HAP-1 (cell line): ENCODE measurements at regions not wholly inside any gene's neighbourhood (a gene's known extent, or its start where the extent isn't known, plus 50 kb on each side); places are given as distances from the start of the nearest gene placed in this dataset.

Source experiments
- DNase-seq, 2 experiments: peaks; one replicate each; pipeline ENCODE4 v3.0.0-alpha.2; 2016 to 2020; ENCODE audit warnings: low spot score in 2 of 2
- H3K27me3 ChIP-seq: fragments of 250-450 bp; sonication (Bioruptor Pico); 2 replicates; pipeline ENCODE4 v1.5.1; 2020; ENCODE audit warnings: low read depth, mild to moderate bottlenecking, moderate library complexity
- H3K36me3 ChIP-seq: fragments of 250-450 bp; sonication (Bioruptor Pico); replicated peaks from 2 replicates; pipeline ENCODE4 v1.5.1; 2020; ENCODE audit warnings: mild to moderate bottlenecking
- H3K4me1 ChIP-seq: fragments of 250-450 bp; sonication (Bioruptor Pico); 2 replicates; pipeline ENCODE4 v1.5.1; 2020; ENCODE audit warnings: mild to moderate bottlenecking
- H3K4me3 ChIP-seq: fragments of 250-450 bp; sonication (Bioruptor Pico); 2 replicates; pipeline ENCODE4 v1.5.1; 2020; ENCODE audit warnings: mild to moderate bottlenecking, moderate library complexity
- H3K9me3 ChIP-seq: fragments of 250-450 bp; sonication (Bioruptor Pico); 2 replicates; pipeline ENCODE4 v1.5.1; 2020; ENCODE audit warnings: mild to moderate bottlenecking, moderate library complexity
- in situ Hi-C: fragments of 300-500 bp; cut with MboI; formaldehyde crosslinking; loops from 3 replicates; pipeline ENCODE4 v1.14.3; 2020; ENCODE audit warnings: low sequenced_read_pairs, inconsistent platforms, mixed read lengths

DNA sequence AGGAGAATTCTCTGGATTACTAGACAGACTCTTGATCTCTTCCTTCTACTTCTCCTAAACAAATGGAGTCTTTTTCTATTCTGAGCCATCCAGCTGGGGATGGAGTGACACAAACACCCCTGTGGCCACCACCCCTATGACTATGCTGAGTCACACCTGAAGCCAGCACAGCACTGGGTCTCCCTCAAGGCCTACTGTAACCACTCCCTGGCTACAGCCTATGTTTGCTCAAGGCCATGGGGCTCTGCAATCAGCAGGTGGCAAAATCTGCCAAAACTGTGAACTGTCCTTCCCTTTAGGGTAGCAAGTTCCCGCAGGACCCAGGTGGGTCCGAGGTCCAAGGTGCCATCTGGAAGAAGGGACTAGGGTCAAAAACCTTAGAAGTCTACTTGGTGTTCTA, 132.3 kb downstream of the TINAG start:
- Histone ChIP-seq H3K4me1 (no peaks in the 10 kb centered on the region), H3K36me3 (no peaks in the 10 kb centered on the region), H3K9me3 (no peaks in the 10 kb centered on the region), H3K4me3 (no peak overlapping the region), H3K27me3 (no peaks in the 10 kb centered on the region)
- in situ Hi-C loops = no loop called here
- DNase-seq = no peak

GRCh38 chr6:54441020-54441419, 132.8 kb downstream of the TINAG start:
- in situ Hi-C loops = no loop called here
- no peak overlapping the region for H3K4me3 ChIP-seq
- H3K4me1 ChIP-seq = no peaks in the 10 kb centered on the region
- no peak for DNase-seq
- H3K27me3 ChIP-seq = no peaks in the 10 kb centered on the region
- no peaks in the 10 kb centered on the region for H3K9me3 ChIP-seq
- no peaks in the 10 kb centered on the region for H3K36me3 ChIP-seq

DNA sequence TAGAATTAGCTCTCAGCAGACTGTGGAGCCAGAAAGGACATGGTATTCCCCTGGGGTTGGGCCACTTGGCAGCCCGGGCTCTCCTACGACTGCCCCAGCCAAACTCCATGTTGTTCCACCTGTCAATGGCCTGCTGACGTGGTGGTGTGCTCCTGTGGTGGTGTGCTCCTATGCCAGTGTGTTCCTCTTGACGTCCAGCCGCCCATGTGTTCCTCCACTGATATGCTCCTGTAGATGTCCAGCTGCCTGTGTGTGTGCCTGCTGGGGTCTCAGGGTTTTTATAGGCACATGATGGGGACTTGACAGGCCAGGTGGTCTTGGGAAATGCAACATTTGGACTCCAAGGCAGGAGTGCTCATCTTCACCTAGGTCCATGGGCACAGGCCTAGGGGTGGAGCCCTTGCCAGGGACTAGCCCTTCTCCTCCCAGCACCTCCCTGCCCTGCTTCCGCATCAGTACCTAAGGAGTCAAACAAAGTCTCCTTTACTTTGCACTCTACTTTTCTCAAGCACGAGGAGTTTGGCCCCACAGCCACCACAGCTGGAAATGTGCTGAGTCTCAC, 133.5 kb downstream of the TINAG start:
- Histone ChIP-seq H3K4me1 (no peaks in the 10 kb centered on the region), H3K36me3 (no peaks in the 10 kb centered on the region), H3K4me3 (no peak overlapping the region), H3K27me3 (no peaks in the 10 kb centered on the region), H3K9me3 (no peaks in the 10 kb centered on the region)
- DNase-seq = no peak
- in situ Hi-C loops = no loop called here

GRCh38 chr6:54445207-54445606, 137.0 kb downstream of the TINAG start:
- H3K4me3 ChIP-seq = no peak overlapping the region
- no peaks in the 10 kb centered on the region for H3K27me3 ChIP-seq
- no peaks in the 10 kb centered on the region for H3K9me3 ChIP-seq
- in situ Hi-C loops = no loop called here
- DNase-seq = no peak
- H3K36me3 ChIP-seq = no peaks in the 10 kb centered on the region
- no peaks in the 10 kb centered on the region for H3K4me1 ChIP-seq

GRCh38 chr6:54448617-54449016, 140.4 kb downstream of the TINAG start:
- Histone ChIP-seq H3K4me1 (no peaks in the 10 kb centered on the region), H3K27me3 (no peaks in the 10 kb centered on the region), H3K36me3 (no peaks in the 10 kb centered on the region), H3K4me3 (no peak overlapping the region), H3K9me3 (no peaks in the 10 kb centered on the region)
- no peak for DNase-seq
- in situ Hi-C loops = no loop called here

- in situ Hi-C loops = no loop called here
- H3K4me3 ChIP-seq = no peak overlapping the region
- no peaks in the 10 kb centered on the region for H3K9me3 ChIP-seq
- no peaks in the 10 kb centered on the region for H3K36me3 ChIP-seq
- no peaks in the 10 kb centered on the region for H3K27me3 ChIP-seq
- DNase-seq = no peak
- no peaks in the 10 kb centered on the region for H3K4me1 ChIP-seq
These were observed 143.3 kb downstream of the TINAG start for GRCh38 chr6:54451516-54451915.

- H3K36me3 ChIP-seq = no peaks in the 10 kb centered on the region
- no peaks in the 10 kb centered on the region; the same call in 1 of the 2 replicates for H3K9me3 ChIP-seq
- no peak overlapping the region for H3K4me3 ChIP-seq
- no peaks in the 10 kb centered on the region for H3K4me1 ChIP-seq
- H3K27me3 ChIP-seq = no peaks in the 10 kb centered on the region
- in situ Hi-C loops = no loop called here
- no peak for DNase-seq
These were observed 155.2 kb downstream of the TINAG start for GRCh38 chr6:54463354-54464024.

GRCh38 chr6:54465649-54466300, 157.5 kb downstream of the TINAG start:
- DNase-seq = no peak
- Histone ChIP-seq H3K27me3 (no peaks in the 10 kb centered on the region), H3K9me3 (no peaks in the 10 kb centered on the region), H3K36me3 (no peaks in the 10 kb centered on the region), H3K4me1 (no peaks in the 10 kb centered on the region), H3K4me3 (no peak overlapping the region)
- in situ Hi-C loops = no loop called here

GRCh38 chr6:54467384-54467783, 159.1 kb downstream of the TINAG start:
- no peaks in the 10 kb centered on the region for H3K27me3 ChIP-seq
- DNase-seq = no peak
- H3K9me3 ChIP-seq = no peaks in the 10 kb centered on the region
- no peaks in the 10 kb centered on the region for H3K4me1 ChIP-seq
- in situ Hi-C loops = no loop called here
- H3K36me3 ChIP-seq = no peaks in the 10 kb centered on the region
- no peak overlapping the region for H3K4me3 ChIP-seq

GRCh38 chr6:54473328-54473727, 165.1 kb downstream of the TINAG start:
- Histone ChIP-seq H3K9me3 (no peaks in the 10 kb centered on the region), H3K4me1 (no peaks in the 10 kb centered on the region), H3K4me3 (no peak overlapping the region), H3K27me3 (no peaks in the 10 kb centered on the region), H3K36me3 (no peaks in the 10 kb centered on the region)
- in situ Hi-C loops = no loop called here
- no peak for DNase-seq

DNA sequence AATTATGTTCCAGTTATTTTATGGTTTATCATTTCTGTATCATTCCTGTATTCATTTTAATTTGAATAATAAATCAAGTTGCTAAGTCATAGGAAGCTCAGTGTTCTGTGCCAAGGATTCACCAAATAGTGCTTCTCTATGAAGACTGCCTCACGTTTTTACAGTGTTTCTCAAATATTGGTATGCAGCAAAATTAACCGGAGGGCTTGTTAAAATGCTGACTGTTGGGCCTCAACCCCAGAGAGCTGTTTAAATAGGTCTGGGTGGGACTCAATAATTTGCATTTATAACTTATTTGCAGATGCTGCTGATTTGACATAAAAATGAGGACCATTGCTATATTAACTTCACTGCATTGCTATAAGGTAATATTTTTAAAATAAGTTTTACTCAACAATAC, 166.7 kb downstream of the TINAG start:
- Histone ChIP-seq H3K9me3 (no peaks in the 10 kb centered on the region), H3K27me3 (no peaks in the 10 kb centered on the region), H3K36me3 (no peaks in the 10 kb centered on the region), H3K4me3 (no peak overlapping the region), H3K4me1 (no peaks in the 10 kb centered on the region)
- no peak for DNase-seq
- in situ Hi-C loops = no loop called here

DNA sequence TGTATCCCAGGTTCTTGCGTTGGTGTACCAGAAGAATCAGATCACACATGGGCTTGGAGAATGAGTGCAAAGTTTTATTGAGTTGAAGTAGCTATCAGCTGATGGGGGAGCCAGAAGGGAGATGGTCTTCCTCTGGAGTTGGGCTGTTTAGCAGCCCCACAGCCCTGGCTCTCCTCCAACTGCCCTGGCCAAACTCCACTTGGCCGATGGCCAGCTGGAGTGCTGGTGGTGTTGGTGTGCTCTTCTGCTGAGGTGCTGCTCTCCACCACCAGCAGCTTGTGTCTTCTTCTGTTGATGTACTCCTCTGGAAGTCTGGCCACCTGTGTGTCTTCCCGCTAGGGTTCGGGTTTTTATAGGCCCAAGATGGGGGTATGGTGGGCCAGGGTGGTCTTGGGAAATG, 172.8 kb downstream of the TINAG start:
- in situ Hi-C loops = no loop called here
- H3K36me3 ChIP-seq = no peaks in the 10 kb centered on the region
- no peaks in the 10 kb centered on the region for H3K27me3 ChIP-seq
- H3K4me3 ChIP-seq = no peak overlapping the region
- no peaks in the 10 kb centered on the region for H3K9me3 ChIP-seq
- DNase-seq = no peak
- H3K4me1 ChIP-seq = no peaks in the 10 kb centered on the region

DNA sequence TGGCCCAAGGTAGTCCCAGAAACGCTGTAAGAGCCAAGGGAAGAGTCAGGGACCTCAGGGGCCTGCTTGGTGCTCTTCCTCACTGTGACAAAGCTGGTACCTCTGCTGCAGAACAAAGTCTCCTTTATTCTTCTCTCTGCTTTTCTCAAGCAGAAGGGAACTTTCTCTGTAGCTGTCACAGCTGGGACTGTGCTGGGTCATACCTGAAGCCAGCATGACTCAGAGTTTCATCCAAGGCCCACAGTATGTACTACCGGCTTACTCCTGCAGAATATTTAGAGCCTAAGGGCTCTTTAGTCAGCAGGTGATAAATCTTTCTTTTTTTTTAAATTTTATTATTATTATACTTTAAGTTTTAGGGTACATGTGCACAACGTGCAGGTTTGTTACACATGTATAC, 183.2 kb downstream of the TINAG start:
- H3K27me3 ChIP-seq = no peaks in the 10 kb centered on the region
- in situ Hi-C loops = no loop called here
- H3K36me3 ChIP-seq = no peaks in the 10 kb centered on the region
- H3K4me3 ChIP-seq = no peak overlapping the region
- DNase-seq = no peak
- no peaks in the 10 kb centered on the region for H3K4me1 ChIP-seq
- no peaks in the 10 kb centered on the region for H3K9me3 ChIP-seq

- no peaks in the 10 kb centered on the region for H3K9me3 ChIP-seq
- in situ Hi-C loops = no loop called here
- no peak for DNase-seq
These were observed 184.9 kb downstream of the TINAG start for GRCh38 chr6:54493138-54493537.

More at GRCh38 chr6:54493138-54493537, 184.9 kb downstream of the TINAG start:
- Histone ChIP-seq H3K27me3 (no peaks in the 10 kb centered on the region), H3K4me1 (no peaks in the 10 kb centered on the region), H3K4me3 (no peak overlapping the region), H3K36me3 (no peaks in the 10 kb centered on the region)
